CD4-positive, alpha-beta T cell treated with Interferon gamma for 1 hour (primary cell): ENCODE measurements at regions not wholly inside any gene's neighbourhood (a gene's known extent, or its start where the extent isn't known, plus 50 kb on each side); places are given as distances from the start of the nearest gene placed in this dataset.

Source experiments
- DNase-seq: peaks from one replicate; pipeline ENCODE4 v3.0.0-alpha.2; 2020

GRCh38 chr11:115739146-115739545, 234.9 kb upstream of the CADM1 start:
- DNase-seq: no peak

GRCh38 chr11:115737875-115738274, 233.7 kb upstream of the CADM1 start:
- no peak for DNase-seq

- no peak for DNase-seq
Observed at GRCh38 chr11:115736146-115736545, 231.9 kb upstream of the CADM1 start.

- DNase-seq: no peak
Observed at GRCh38 chr11:115724666-115725065, 220.5 kb upstream of the CADM1 start.

GRCh38 chr11:115722711-115723110, 218.5 kb upstream of the CADM1 start:
- no peak for DNase-seq

- no peak for DNase-seq
Observed at GRCh38 chr11:115721296-115721995, 217.2 kb upstream of the CADM1 start.

- no peak for DNase-seq
Observed at GRCh38 chr11:115720602-115721245, 216.5 kb upstream of the CADM1 start.

- no peak for DNase-seq
Observed at GRCh38 chr11:115718945-115719344, 214.7 kb upstream of the CADM1 start.

- no peak for DNase-seq
Observed at GRCh38 chr11:115718106-115718505, 213.9 kb upstream of the CADM1 start.

- no peak for DNase-seq
Observed at GRCh38 chr11:115716601-115717529, 212.7 kb upstream of the CADM1 start.

- no peak for DNase-seq
Observed at GRCh38 chr11:115716080-115716479, 211.9 kb upstream of the CADM1 start.

GRCh38 chr11:115715251-115715770, 211.1 kb upstream of the CADM1 start:
- no peak for DNase-seq

GRCh38 chr11:115712296-115712695, 208.1 kb upstream of the CADM1 start:
- DNase-seq: no peak

- DNase-seq: no peak
Observed at GRCh38 chr11:115710980-115711379, 206.8 kb upstream of the CADM1 start.

GRCh38 chr11:115710426-115710825, 206.2 kb upstream of the CADM1 start:
- DNase-seq: no peak

GRCh38 chr11:115709297-115709696, 205.1 kb upstream of the CADM1 start:
- DNase-seq: peak; percentile 25

GRCh38 chr11:115707180-115707905, 203.1 kb upstream of the CADM1 start:
- peak; percentile 24 for DNase-seq

- DNase-seq: no peak
Observed at GRCh38 chr11:115706626-115707135, 202.5 kb upstream of the CADM1 start.

GRCh38 chr11:115705200-115705599, 201.0 kb upstream of the CADM1 start:
- DNase-seq: no peak

- DNase-seq: no peak
Observed at GRCh38 chr11:115700981-115701875, 197.0 kb upstream of the CADM1 start.

- no peak for DNase-seq
Observed at GRCh38 chr11:115700496-115700895, 196.3 kb upstream of the CADM1 start.
